ENCODE measurements at regions not wholly inside any gene's neighbourhood (a gene's known extent, or its start where the extent isn't known, plus 50 kb on each side); places are given as distances from the start of the nearest gene placed in this dataset.

DNA sequence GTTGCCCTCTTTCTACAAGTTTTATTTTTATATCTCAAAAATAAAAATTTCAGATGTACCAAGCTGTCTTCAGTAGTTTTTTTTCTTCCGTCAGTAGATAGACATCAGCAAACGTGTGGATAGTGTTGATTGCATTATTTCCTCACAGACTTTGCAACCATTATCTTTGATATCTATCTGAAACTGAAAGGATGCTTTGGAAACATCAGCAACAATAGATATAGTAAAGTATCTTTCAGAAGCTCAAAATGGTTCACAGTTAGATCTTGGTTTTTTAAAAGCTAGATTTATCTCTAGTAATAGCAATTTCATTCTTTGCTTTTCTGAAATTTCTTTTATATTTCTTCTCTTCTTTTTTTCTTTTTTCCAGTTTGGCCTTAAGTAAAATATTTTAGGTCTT is 246.9 kb upstream of the PCDH7 start:
- Histone ChIP-seq H3K4me3 (ENCODE audit: low read depth, low read length) (no peak overlapping the region), H3K9me3 (ENCODE audit: control insufficient read depth, insufficient read depth, low read length) (no peaks in the 10 kb centered on the region), H3K4me1 (ENCODE audit: control insufficient read depth, insufficient read depth, low read length) (no peaks in the 10 kb centered on the region), H3K9ac (ENCODE audit: low read depth, low read length) (no peak overlapping the region), H3K36me3 (ENCODE audit: control insufficient read depth, insufficient read depth, low read length) (no peaks in the 10 kb centered on the region), H3K27me3 (ENCODE audit: control insufficient read depth, insufficient read depth, low read length) (no peaks in the 10 kb centered on the region)

DNA sequence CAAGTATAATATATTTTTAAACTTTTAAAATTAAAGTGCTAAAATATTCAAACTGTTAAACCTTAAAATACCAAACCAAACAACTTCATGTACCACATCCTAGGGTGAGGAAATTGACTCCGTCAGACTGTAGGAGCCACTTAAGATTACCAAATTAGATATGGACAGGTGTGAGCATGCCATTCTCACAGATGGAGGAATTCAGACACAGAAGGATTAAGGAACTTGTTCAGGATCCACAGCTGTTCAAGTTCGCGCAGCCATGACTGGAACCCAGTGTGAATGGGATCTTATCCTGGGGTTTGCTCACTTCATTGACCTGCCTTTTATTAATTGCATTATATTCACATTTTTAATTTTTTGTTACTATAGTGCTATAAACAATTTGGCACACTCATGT is 224.9 kb upstream of the PCDH7 start:
- Histone ChIP-seq H3K9ac (ENCODE audit: low read depth, low read length) (no peak overlapping the region), H3K4me3 (ENCODE audit: low read depth, low read length) (no peak overlapping the region), H3K9me3 (ENCODE audit: control insufficient read depth, insufficient read depth, low read length) (no peaks in the 10 kb centered on the region), H3K27me3 (ENCODE audit: control insufficient read depth, insufficient read depth, low read length) (no peaks in the 10 kb centered on the region), H3K4me1 (ENCODE audit: control insufficient read depth, insufficient read depth, low read length) (no peaks in the 10 kb centered on the region), H3K36me3 (ENCODE audit: control insufficient read depth, insufficient read depth, low read length) (no peaks in the 10 kb centered on the region)

DNA sequence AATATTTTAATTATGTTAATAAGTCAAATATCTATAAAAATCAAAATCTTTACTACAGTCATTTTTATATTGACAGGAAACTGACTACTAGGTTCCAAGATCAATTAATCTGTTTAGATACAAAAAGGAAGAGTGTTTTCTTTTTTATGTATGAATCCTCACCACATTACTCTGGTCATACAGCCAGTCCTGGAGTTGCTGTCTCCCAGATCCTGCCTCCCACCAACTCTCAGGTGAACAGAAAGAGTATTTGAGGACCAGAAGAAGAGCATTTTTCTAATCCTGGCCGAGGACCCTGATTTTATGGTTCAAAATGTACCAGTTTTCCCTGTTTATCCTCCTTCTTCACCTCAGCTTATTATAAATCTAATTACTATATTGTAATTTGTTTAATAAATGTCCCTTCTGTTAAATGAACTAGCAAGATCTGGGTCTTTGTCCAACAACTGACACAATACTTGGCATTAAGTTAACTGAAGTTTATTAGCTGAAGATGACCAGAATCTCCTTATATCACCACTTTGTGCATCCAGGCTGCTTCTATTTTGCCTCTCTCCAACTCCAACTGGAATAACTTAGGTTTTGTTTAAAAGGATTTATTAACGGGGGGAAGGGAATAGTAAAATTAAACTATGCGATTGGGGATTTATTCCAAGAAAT is 224.4 kb upstream of the PCDH7 start:
- H3K9ac ChIP-seq (ENCODE audit: low read depth, low read length): no peak overlapping the region
- H3K36me3 ChIP-seq (ENCODE audit: control insufficient read depth, insufficient read depth, low read length): no peaks in the 10 kb centered on the region
- H3K4me1 ChIP-seq (ENCODE audit: control insufficient read depth, insufficient read depth, low read length): no peaks in the 10 kb centered on the region

DNA sequence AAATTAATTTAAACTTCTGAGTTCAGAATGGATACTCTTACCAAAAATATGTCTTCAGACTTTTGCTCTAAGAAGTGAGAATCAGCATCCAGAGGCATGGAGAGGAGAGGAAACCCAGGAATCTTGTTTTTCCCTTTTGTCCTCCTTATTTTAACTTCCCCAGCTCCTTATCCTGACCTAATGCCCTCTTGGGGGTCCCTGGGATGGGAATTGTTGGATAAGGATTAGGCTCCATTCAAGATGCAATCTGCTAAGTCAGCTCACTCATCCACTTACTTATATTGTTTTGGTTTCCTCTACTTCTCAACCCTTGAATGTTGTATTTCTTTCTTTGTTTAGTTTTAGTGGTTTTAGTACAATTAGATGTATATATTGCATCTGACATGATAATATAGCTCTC is 208.4 kb upstream of the PCDH7 start:
- Histone ChIP-seq H3K4me1 (ENCODE audit: control insufficient read depth, insufficient read depth, low read length) (peaks cover 4% of the 10 kb centered on the region), H3K36me3 (ENCODE audit: control insufficient read depth, insufficient read depth, low read length) (no peaks in the 10 kb centered on the region), H3K27me3 (ENCODE audit: control insufficient read depth, insufficient read depth, low read length) (no peaks in the 10 kb centered on the region), H3K9me3 (ENCODE audit: control insufficient read depth, insufficient read depth, low read length) (no peaks in the 10 kb centered on the region), H3K4me3 (ENCODE audit: low read depth, low read length) (no peak overlapping the region), H3K9ac (ENCODE audit: low read depth, low read length) (no peak overlapping the region)

More for the DNA sequence above, 224.4 kb upstream of the PCDH7 start:
- Histone ChIP-seq H3K27me3 (ENCODE audit: control insufficient read depth, insufficient read depth, low read length) (no peaks in the 10 kb centered on the region), H3K9me3 (ENCODE audit: control insufficient read depth, insufficient read depth, low read length) (no peaks in the 10 kb centered on the region), H3K4me3 (ENCODE audit: low read depth, low read length) (no peak overlapping the region)

DNA sequence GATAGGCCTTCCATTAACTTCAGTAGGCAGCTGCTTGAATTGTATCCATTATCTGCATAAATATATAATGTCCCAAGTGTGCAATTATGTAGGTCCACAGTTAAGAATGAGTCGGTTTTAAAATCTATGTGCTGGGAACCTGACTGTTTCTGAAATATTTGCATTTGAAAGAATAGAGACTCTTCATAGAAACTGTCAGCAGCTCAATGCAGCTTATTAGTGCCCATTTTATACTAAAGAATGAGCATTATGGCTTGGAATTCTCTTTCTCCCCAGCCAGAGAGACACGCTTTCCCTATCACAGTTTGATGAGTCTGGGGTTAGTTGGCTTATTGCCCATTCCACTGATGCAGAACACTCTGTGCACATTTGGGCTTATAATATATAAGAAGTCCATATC is 202.0 kb upstream of the PCDH7 start:
- Histone ChIP-seq H3K27me3 (ENCODE audit: control insufficient read depth, insufficient read depth, low read length) (no peaks in the 10 kb centered on the region), H3K9me3 (ENCODE audit: control insufficient read depth, insufficient read depth, low read length) (no peaks in the 10 kb centered on the region), H3K4me1 (ENCODE audit: control insufficient read depth, insufficient read depth, low read length) (no peaks in the 10 kb centered on the region), H3K4me3 (ENCODE audit: low read depth, low read length) (no peak overlapping the region), H3K9ac (ENCODE audit: low read depth, low read length) (no peak overlapping the region), H3K36me3 (ENCODE audit: control insufficient read depth, insufficient read depth, low read length) (no peaks in the 10 kb centered on the region)

DNA sequence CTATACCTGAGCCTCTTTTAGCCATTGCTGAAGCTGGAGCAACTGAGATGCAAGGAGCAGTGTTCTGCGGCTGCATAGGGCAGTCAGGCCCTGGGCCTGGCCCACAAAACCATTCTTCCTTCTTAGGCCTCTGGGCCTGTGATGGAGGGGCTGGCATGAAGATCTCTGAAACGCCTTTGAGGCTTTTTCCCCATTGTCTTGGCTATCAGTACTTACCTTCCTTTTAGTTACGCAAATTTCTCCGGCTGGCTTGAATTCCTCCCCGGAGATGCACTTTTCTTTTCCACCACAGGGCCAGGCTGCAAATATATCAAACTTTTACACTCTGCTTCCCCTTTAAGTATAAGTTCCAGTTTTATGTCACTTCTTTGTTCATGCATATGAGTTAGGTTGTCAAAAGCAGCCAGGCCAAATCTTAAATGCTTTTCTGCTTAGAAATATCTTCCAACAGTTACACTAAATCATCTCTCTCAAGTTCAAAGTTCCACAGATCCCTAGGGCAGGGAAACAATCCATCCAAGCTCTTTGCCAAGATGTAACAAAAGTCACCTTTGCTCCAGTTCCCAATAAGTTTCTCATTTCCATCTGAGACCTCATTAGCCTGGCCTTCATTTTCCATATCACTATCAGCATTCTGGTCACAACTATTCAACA is 194.4 kb upstream of the PCDH7 start:
- Histone ChIP-seq H3K4me1 (ENCODE audit: control insufficient read depth, insufficient read depth, low read length) (no peaks in the 10 kb centered on the region), H3K27me3 (ENCODE audit: control insufficient read depth, insufficient read depth, low read length) (no peaks in the 10 kb centered on the region), H3K4me3 (ENCODE audit: low read depth, low read length) (no peak overlapping the region), H3K36me3 (ENCODE audit: control insufficient read depth, insufficient read depth, low read length) (no peaks in the 10 kb centered on the region), H3K9ac (ENCODE audit: low read depth, low read length) (no peak overlapping the region), H3K9me3 (ENCODE audit: control insufficient read depth, insufficient read depth, low read length) (no peaks in the 10 kb centered on the region)

DNA sequence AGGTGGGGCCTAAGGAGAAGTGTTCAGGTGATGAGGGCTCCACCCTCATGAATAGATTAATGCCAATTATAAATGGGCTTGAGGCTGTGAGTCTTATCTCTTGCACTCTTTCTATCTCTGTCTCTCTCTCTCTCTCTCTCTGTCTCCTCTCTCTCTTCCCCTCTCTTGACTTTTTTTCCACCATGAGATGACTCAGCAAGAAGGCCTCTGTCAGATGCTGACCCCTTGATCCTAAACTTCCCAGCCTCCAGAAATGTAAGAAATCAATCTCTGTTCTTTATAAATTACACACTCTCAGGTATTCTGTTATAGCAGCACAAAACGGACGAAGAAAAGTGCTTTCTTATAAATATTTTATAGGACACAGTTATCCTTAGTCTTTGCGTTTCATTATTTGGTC is 184.9 kb upstream of the PCDH7 start:
- Histone ChIP-seq H3K9me3 (ENCODE audit: control insufficient read depth, insufficient read depth, low read length) (no peaks in the 10 kb centered on the region), H3K36me3 (ENCODE audit: control insufficient read depth, insufficient read depth, low read length) (no peaks in the 10 kb centered on the region), H3K4me3 (ENCODE audit: low read depth, low read length) (no peak overlapping the region), H3K9ac (ENCODE audit: low read depth, low read length) (no peak overlapping the region), H3K27me3 (ENCODE audit: control insufficient read depth, insufficient read depth, low read length) (no peaks in the 10 kb centered on the region), H3K4me1 (ENCODE audit: control insufficient read depth, insufficient read depth, low read length) (no peaks in the 10 kb centered on the region)

DNA sequence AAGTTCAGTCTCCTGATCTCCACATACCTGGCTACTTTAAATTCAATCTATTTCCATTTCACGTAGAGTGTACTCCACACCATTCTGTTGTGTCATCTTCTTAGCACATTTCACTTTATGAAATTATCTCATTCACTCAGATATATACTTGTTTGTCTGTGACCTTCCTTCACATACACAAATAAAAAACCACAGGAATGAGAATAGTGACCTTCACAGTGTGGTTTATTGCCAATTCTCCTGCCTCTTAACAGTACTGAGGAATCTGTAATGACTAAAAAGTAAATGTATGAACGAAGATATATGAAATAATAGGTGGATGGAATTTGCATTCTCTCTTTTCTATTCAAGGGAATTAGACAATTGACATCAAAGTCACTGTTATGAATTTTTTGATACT is 183.9 kb upstream of the PCDH7 start:
- Histone ChIP-seq H3K4me3 (ENCODE audit: low read depth, low read length) (no peak overlapping the region), H3K36me3 (ENCODE audit: control insufficient read depth, insufficient read depth, low read length) (no peaks in the 10 kb centered on the region), H3K4me1 (ENCODE audit: control insufficient read depth, insufficient read depth, low read length) (no peaks in the 10 kb centered on the region), H3K27me3 (ENCODE audit: control insufficient read depth, insufficient read depth, low read length) (no peaks in the 10 kb centered on the region), H3K9ac (ENCODE audit: low read depth, low read length) (no peak overlapping the region), H3K9me3 (ENCODE audit: control insufficient read depth, insufficient read depth, low read length) (no peaks in the 10 kb centered on the region)

DNA sequence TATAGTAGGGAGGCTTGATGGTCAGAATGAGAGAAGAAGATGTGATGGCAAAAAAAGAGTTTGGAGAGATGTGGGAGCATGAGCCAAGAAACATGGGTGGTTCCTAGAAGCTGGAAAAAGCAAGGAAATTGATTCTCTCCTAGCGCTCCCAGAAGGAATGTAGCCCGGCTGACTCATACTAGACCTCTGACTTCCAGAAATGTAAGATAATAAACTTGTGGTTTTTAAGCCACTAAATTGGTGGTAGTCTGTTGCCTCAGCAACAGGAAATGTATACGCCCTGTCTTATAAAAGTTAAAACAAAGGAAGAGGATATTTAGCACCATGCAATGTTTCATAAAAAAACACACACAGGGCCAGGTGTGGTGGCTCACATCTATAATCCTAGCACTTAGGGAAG is 182.7 kb upstream of the PCDH7 start:
- Histone ChIP-seq H3K9me3 (ENCODE audit: control insufficient read depth, insufficient read depth, low read length) (no peaks in the 10 kb centered on the region), H3K36me3 (ENCODE audit: control insufficient read depth, insufficient read depth, low read length) (no peaks in the 10 kb centered on the region), H3K9ac (ENCODE audit: low read depth, low read length) (no peak overlapping the region), H3K4me1 (ENCODE audit: control insufficient read depth, insufficient read depth, low read length) (no peaks in the 10 kb centered on the region), H3K27me3 (ENCODE audit: control insufficient read depth, insufficient read depth, low read length) (no peaks in the 10 kb centered on the region), H3K4me3 (ENCODE audit: low read depth, low read length) (no peak overlapping the region)

DNA sequence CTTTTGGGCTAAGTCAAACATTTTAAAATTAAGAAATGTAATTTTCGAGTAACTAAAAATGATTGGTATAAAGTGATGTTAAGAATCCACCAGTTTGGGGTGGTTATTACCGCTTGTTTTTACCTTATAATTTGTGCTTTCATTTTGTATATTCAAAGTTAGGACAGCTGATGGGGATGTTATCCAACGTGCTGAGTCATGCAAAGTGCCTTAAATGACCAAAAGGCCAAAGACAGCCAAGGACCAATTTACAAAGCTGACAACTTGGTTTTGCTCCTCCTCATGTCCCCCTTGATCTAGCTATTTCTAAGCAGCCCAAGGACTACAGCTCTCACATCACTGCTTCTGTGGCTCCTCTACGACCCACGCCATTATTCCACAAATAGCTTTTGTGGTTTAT is 181.4 kb upstream of the PCDH7 start:
- H3K9ac ChIP-seq (ENCODE audit: low read depth, low read length): no peak overlapping the region

DNA sequence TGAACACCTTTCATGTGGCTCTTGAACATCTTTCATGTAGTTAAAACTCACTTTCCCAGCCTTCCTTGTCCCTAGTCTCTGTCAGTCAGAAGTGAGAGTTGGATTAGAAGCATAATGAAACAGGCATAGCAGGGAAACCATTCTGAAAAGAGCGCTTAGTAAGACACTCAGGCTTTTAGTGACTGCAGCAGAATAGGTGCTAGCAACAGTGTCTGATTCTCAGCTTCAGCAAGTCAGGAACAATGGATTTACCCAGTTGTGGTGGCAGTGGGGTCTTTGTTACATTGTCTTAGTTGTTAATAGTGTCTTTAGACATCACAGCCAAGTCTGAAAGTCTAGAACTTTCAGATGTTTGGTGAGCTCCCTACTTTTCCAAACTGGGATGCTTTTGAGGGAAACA is 177.1 kb upstream of the PCDH7 start:
- H3K36me3 ChIP-seq (ENCODE audit: control insufficient read depth, insufficient read depth, low read length): no peaks in the 10 kb centered on the region
- H3K27me3 ChIP-seq (ENCODE audit: control insufficient read depth, insufficient read depth, low read length): no peaks in the 10 kb centered on the region
- H3K4me3 ChIP-seq (ENCODE audit: low read depth, low read length): no peak overlapping the region
- H3K9ac ChIP-seq (ENCODE audit: low read depth, low read length): no peak overlapping the region
- no peaks in the 10 kb centered on the region for H3K4me1 ChIP-seq (ENCODE audit: control insufficient read depth, insufficient read depth, low read length)
- no peaks in the 10 kb centered on the region for H3K9me3 ChIP-seq (ENCODE audit: control insufficient read depth, insufficient read depth, low read length)

More for the DNA sequence above, 181.4 kb upstream of the PCDH7 start:
- no peaks in the 10 kb centered on the region for H3K27me3 ChIP-seq (ENCODE audit: control insufficient read depth, insufficient read depth, low read length)
- H3K9me3 ChIP-seq (ENCODE audit: control insufficient read depth, insufficient read depth, low read length): no peaks in the 10 kb centered on the region
- no peaks in the 10 kb centered on the region for H3K4me1 ChIP-seq (ENCODE audit: control insufficient read depth, insufficient read depth, low read length)
- H3K4me3 ChIP-seq (ENCODE audit: low read depth, low read length): no peak overlapping the region
- H3K36me3 ChIP-seq (ENCODE audit: control insufficient read depth, insufficient read depth, low read length): no peaks in the 10 kb centered on the region

DNA sequence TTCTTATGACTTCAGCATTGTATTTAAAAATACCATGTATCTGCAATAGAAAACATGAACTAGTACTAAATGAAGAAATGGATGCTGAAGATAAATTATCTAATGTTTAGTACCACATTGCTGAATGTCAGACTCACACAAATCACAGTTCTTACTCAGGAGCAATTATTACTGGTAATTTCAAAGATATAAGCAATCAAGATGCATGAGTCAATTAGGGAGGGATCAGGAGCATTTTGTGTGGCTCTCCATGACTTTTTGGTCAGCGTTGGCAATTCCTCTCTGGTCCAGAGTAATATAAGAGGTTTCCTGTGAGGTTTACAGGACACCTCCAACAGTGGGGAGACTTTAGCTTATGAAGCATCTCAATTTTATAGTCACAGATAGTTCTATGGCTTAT is 167.0 kb upstream of the PCDH7 start:
- Histone ChIP-seq H3K9me3 (ENCODE audit: control insufficient read depth, insufficient read depth, low read length) (no peaks in the 10 kb centered on the region), H3K4me1 (ENCODE audit: control insufficient read depth, insufficient read depth, low read length) (no peaks in the 10 kb centered on the region), H3K9ac (ENCODE audit: low read depth, low read length) (no peak overlapping the region), H3K27me3 (ENCODE audit: control insufficient read depth, insufficient read depth, low read length) (no peaks in the 10 kb centered on the region), H3K4me3 (ENCODE audit: low read depth, low read length) (no peak overlapping the region), H3K36me3 (ENCODE audit: control insufficient read depth, insufficient read depth, low read length) (no peaks in the 10 kb centered on the region)
